HG03159 (cell line): ENCODE measurements at regions not wholly inside any gene's neighbourhood (a gene's known extent, or its start where the extent isn't known, plus 50 kb on each side); places are given as distances from the start of the nearest gene placed in this dataset.
"Not testable (repeated sequence)": the region's sequence is repeated elsewhere in the genome, so short reads cannot be mapped to it uniquely, and the experiment has no call there.

ENCODE experiments used
- ATAC-seq: cut with Tn5 transposase; IDR thresholded peaks from one replicate; pipeline ENCODE4 v1.9.1; 2021; ENCODE audit warnings: mild to moderate bottlenecking, moderate library complexity; ENCODE audit not compliant: unreplicated experiment

- ATAC-seq, result no peak
Observed at GRCh38 chr4:77438549-77438948, 167.1 kb upstream of the CXCL13 start.

- ATAC-seq, result no peak
Observed at GRCh38 chr4:77443941-77444340, 161.7 kb upstream of the CXCL13 start.

- ATAC-seq, result no peak
Observed at GRCh38 chr4:77445823-77446222, 159.8 kb upstream of the CXCL13 start.

GRCh38 chr4:77446601-77447000, 159.0 kb upstream of the CXCL13 start:
- no peak for ATAC-seq

- no peak for ATAC-seq
Observed at GRCh38 chr4:77449171-77449570, 156.4 kb upstream of the CXCL13 start.

GRCh38 chr4:77450006-77450405, 155.6 kb upstream of the CXCL13 start:
- no peak for ATAC-seq

- ATAC-seq, result no peak
Observed at GRCh38 chr4:77451530-77451929, 154.1 kb upstream of the CXCL13 start.

- not testable (repeated sequence) for ATAC-seq
Observed at GRCh38 chr4:77452117-77452516, 153.5 kb upstream of the CXCL13 start.

GRCh38 chr4:77453911-77454310, 151.7 kb upstream of the CXCL13 start:
- ATAC-seq, result no peak

- no peak for ATAC-seq
Observed at GRCh38 chr4:77454858-77455257, 150.8 kb upstream of the CXCL13 start.

GRCh38 chr4:77464100-77464499, 141.5 kb upstream of the CXCL13 start:
- ATAC-seq, result not testable (repeated sequence)

GRCh38 chr4:77465271-77465670, 140.3 kb upstream of the CXCL13 start:
- no peak for ATAC-seq

- no peak for ATAC-seq
Observed at GRCh38 chr4:77466430-77466829, 139.2 kb upstream of the CXCL13 start.

- no peak for ATAC-seq
Observed at GRCh38 chr4:77471821-77472495, 133.7 kb upstream of the CXCL13 start.

GRCh38 chr4:77473509-77473908, 132.1 kb upstream of the CXCL13 start:
- ATAC-seq, result peak; percentile 76

GRCh38 chr4:77481856-77482255, 123.8 kb upstream of the CXCL13 start:
- ATAC-seq, result no peak

GRCh38 chr4:77488882-77489281, 116.7 kb upstream of the CXCL13 start:
- no peak for ATAC-seq

GRCh38 chr4:77493120-77493752, 112.4 kb upstream of the CXCL13 start:
- ATAC-seq, result peak; percentile 66

- peak; percentile 30 for ATAC-seq
Observed at GRCh38 chr4:77493829-77494551, 111.6 kb upstream of the CXCL13 start.

GRCh38 chr4:77496457-77496856, 109.2 kb upstream of the CXCL13 start:
- no peak for ATAC-seq

GRCh38 chr4:77500801-77501200, 104.8 kb upstream of the CXCL13 start:
- no peak for ATAC-seq

GRCh38 chr4:77501240-77501639, 104.4 kb upstream of the CXCL13 start:
- no peak for ATAC-seq
